ENCODE measurements at regions not wholly inside any gene's neighbourhood (a gene's known extent, or its start where the extent isn't known, plus 50 kb on each side); places are given as distances from the start of the nearest gene placed in this dataset.

- peaks cover 5% of the 10 kb centered on the region for H3K4me1 Mint-ChIP-seq
- H3K4me3 Mint-ChIP-seq, result no peak overlapping the region
- CTCF ChIA-PET, result no interaction called here
- ATAC-seq, result no peak
- no peaks in the 10 kb centered on the region for H3K9me3 Mint-ChIP-seq (ENCODE audit: low read depth)
- no peak overlapping the region for H3K27ac Mint-ChIP-seq
- peaks cover 45% of the 10 kb centered on the region for H3K27me3 Mint-ChIP-seq
- no peak for DNase-seq
- H3K36me3 Mint-ChIP-seq, result no peaks in the 10 kb centered on the region
Measured at GRCh38 chr10:6739530-6740174, 159.6 kb upstream of the PRKCQ start.

- no peaks in the 10 kb centered on the region for H3K9me3 Mint-ChIP-seq (ENCODE audit: low read depth)
Measured at GRCh38 chr10:6738112-6738768, 158.2 kb upstream of the PRKCQ start.

GRCh38 chr10:6737758-6738111 lies 157.7 kb upstream of the PRKCQ start:
- no peak overlapping the region for H3K27ac Mint-ChIP-seq
- ATAC-seq (no peak), DNase-seq (no peak)
- peaks cover 55% of the 10 kb centered on the region for H3K27me3 Mint-ChIP-seq
- no peak overlapping the region for H3K4me3 Mint-ChIP-seq
- CTCF ChIA-PET, result no interaction called here
- H3K4me1 Mint-ChIP-seq, result peaks cover 5% of the 10 kb centered on the region
- no peaks in the 10 kb centered on the region for H3K9me3 Mint-ChIP-seq (ENCODE audit: low read depth)
- no peaks in the 10 kb centered on the region for H3K36me3 Mint-ChIP-seq

More at GRCh38 chr10:6738112-6738768, 158.2 kb upstream of the PRKCQ start:
- Mint-ChIP-seq H3K4me1 (peaks cover 5% of the 10 kb centered on the region), H3K36me3 (no peaks in the 10 kb centered on the region), H3K27ac (no peak overlapping the region), H3K4me3 (no peak overlapping the region), H3K27me3 (peaks cover 50% of the 10 kb centered on the region)
- ATAC-seq (no peak), DNase-seq (no peak)
- CTCF ChIA-PET, result no interaction called here

DNA sequence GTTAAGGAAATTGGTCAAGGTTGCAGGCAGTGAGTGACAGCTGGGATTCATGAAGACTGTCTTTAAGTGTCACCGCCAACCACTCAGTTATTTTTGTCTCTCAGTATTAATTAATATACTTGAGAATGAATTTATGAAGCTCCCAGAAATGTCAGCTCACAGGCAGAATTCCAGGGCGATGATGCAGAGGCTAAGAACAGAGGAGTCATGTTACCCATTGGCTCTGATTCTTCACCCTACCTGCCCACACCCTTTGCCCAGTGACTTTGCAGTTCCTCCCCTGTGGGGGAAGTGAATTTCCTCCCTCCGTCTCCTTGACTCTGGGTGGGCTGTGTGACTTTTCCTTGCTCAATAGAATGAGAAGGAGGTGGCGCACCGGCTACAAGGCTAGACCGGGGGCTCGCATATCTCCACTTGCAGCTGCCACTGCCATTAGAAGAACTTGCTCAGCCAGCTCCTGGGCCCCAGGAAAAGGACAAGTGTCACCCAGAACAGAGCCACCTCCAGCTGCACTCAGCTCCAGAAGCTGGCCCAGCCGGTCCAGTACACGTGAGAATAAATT lies 157.1 kb upstream of the PRKCQ start:
- Mint-ChIP-seq H3K36me3 (no peaks in the 10 kb centered on the region), H3K4me1 (peaks cover 5% of the 10 kb centered on the region), H3K9me3 (ENCODE audit: low read depth) (no peaks in the 10 kb centered on the region), H3K27ac (no peak overlapping the region), H3K27me3 (peaks cover 57% of the 10 kb centered on the region), H3K4me3 (no peak overlapping the region)
- CTCF ChIA-PET, result no interaction called here
- no peak for DNase-seq
- no peak for ATAC-seq

DNA sequence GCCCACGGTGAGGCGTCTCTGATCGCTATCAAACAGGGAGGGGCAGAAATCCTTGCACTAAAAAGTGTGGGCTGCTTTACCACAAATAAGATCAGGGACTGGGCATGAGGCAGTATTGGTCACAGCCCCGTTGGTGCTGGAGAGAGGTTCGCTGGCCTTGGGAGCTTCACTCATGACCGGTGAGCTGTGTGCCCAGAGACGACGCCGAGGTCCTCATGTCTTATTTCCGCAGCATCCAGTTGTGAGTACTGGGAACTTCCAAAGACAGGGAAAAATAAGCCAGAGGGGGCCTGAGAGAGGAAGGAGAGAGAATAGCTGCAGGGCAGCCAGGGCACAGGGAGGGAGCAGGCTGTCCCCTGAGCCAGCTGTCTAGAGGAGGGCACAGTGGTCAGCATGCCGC lies 154.2 kb upstream of the PRKCQ start:
- Mint-ChIP-seq H3K36me3 (no peaks in the 10 kb centered on the region), H3K9me3 (ENCODE audit: low read depth) (no peaks in the 10 kb centered on the region), H3K4me1 (peaks cover 5% of the 10 kb centered on the region), H3K4me3 (no peak overlapping the region), H3K27me3 (peaks cover 64% of the 10 kb centered on the region), H3K27ac (no peak overlapping the region)
- no peak for ATAC-seq
- CTCF ChIA-PET, result no interaction called here
- no peak for DNase-seq

GRCh38 chr10:6729861-6730344 lies 149.8 kb upstream of the PRKCQ start:
- CTCF ChIA-PET, result no interaction called here
- DNase-seq, result no peak
- Mint-ChIP-seq H3K36me3 (no peaks in the 10 kb centered on the region), H3K27me3 (peaks cover 73% of the 10 kb centered on the region), H3K9me3 (ENCODE audit: low read depth) (no peaks in the 10 kb centered on the region), H3K4me3 (no peak overlapping the region), H3K4me1 (no peaks in the 10 kb centered on the region), H3K27ac (no peak overlapping the region)
- ATAC-seq, result no peak

DNA sequence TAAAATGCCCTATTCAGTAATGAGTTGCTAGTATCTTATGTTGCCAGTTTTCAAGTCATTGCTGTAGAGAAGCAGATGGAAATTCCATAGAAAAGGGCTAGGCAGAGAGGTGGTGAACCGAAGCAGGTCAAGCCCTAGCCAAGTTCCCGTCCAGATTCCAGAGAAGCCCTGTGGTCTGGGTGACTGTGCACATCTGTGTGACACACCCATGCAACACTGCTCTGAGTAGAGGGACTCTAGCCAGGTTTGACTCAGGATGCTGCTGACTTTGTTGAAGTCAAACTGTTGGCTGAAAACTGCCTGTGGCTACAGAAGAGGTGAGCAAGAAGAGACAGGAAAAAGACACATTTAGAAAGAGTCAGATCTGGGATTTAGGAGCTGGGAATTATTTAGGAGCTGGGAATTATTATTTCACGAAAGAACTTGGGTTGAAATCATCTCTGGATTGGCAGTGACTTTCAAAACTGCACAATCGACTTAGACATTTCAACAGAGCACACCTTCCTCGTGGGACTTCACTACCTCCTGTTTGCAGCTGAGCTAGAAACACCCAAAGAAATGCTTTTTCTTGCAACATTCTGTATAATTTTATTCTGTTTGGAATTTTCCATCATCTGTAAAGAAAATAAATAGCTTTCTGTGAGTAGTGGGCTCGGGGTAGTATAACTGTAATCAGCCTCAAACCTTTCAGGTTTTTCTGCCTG lies 149.1 kb upstream of the PRKCQ start:
- Mint-ChIP-seq H3K27ac (no peak overlapping the region), H3K4me1 (no peaks in the 10 kb centered on the region), H3K27me3 (peaks cover 77% of the 10 kb centered on the region), H3K9me3 (ENCODE audit: low read depth) (no peaks in the 10 kb centered on the region), H3K36me3 (no peaks in the 10 kb centered on the region), H3K4me3 (no peak overlapping the region)
- ATAC-seq, result no peak
- CTCF ChIA-PET, result no interaction called here
- DNase-seq, result no peak

GRCh38 chr10:6726924-6727323 lies 146.8 kb upstream of the PRKCQ start:
- H3K36me3 Mint-ChIP-seq, result no peaks in the 10 kb centered on the region
- H3K27ac Mint-ChIP-seq, result no peak overlapping the region
- peaks cover 72% of the 10 kb centered on the region for H3K27me3 Mint-ChIP-seq
- CTCF ChIA-PET, result no interaction called here
- no peaks in the 10 kb centered on the region for H3K9me3 Mint-ChIP-seq (ENCODE audit: low read depth)
- ATAC-seq, result no peak
- no peak for DNase-seq
- H3K4me1 Mint-ChIP-seq, result peaks cover 3% of the 10 kb centered on the region
- no peak overlapping the region for H3K4me3 Mint-ChIP-seq

DNA sequence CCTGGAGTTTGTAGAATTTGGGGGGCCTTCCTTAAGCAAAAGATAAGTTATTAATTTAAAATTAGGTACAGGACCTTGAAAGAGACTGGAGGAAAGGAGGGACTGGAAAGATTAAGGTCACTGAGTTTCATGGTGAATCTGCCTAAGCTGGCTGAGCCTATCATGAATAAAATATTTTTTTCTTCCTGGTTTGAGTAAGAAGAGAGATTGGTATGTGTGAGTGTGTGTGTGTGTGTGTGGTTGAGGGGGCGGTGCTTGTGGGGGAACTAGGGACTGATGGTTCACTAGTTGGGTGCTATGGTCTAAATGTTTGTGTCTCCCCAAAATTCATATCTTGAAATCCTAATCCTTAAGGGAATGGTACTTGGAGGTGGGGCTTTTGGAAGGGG lies 142.5 kb upstream of the PRKCQ start:
- H3K4me1 Mint-ChIP-seq, result peaks cover 3% of the 10 kb centered on the region
- peaks cover 68% of the 10 kb centered on the region for H3K27me3 Mint-ChIP-seq
- no peak for ATAC-seq

DNA sequence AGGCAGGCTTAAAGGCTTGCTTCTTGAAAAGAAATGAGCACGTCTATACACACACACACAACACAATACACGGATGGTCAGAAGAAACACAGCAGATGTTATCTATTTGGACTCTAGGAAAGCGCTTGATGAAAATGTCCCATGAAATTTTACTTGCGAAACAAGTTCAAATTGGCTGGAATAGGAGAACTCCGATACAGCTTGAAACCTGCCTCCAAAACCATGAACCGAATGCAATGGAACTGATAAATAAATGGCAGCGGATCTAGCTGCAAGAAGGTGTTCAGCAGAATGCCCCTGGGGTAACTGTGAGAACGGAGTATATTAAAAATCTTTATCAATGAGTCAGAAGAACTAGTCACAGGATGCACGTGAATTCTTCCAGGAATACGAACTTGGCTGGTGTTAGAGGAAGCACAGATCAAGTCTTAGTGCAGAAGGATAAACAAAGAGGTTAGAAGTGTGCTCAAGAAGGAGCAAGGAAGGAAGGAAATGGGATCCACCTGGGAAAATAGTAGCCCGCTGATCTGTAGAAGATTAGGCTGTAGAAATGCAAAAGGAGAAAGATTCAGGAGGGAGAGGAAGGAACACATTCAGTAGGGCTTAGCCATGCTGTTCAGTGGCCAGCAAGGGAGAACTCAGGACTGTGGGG lies 142.0 kb upstream of the PRKCQ start:
- Mint-ChIP-seq H3K4me1 (peaks cover 3% of the 10 kb centered on the region), H3K9me3 (ENCODE audit: low read depth) (no peaks in the 10 kb centered on the region), H3K27ac (no peak overlapping the region), H3K36me3 (no peaks in the 10 kb centered on the region), H3K4me3 (no peak overlapping the region), H3K27me3 (peaks cover 67% of the 10 kb centered on the region)
- DNase-seq, result no peak
- CTCF ChIA-PET, result no interaction called here
- no peak for ATAC-seq

More for the DNA sequence above, 142.5 kb upstream of the PRKCQ start:
- CTCF ChIA-PET, result no interaction called here
- Mint-ChIP-seq H3K36me3 (no peaks in the 10 kb centered on the region), H3K4me3 (no peak overlapping the region), H3K9me3 (ENCODE audit: low read depth) (no peaks in the 10 kb centered on the region), H3K27ac (no peak overlapping the region)
- DNase-seq, result no peak

DNA sequence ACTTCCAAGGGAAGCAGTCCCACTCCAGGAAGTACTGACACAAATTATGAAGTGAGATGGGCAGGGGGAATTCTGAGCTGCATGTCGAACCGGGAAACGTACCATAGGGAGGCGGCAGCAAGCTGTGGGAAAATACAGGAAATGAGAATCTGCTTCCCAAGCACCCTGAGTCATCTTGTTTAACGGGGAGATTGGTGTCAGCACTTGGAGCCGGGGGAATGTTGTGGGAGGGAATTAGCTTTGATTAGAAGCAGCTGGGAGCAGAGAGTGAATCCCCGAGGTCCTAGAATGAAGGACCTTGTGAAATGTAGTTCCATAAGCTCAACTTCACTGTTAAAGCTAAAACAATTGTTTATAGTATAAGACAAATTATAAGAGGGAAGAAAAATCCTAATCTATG lies 141.4 kb upstream of the PRKCQ start:
- Mint-ChIP-seq H3K36me3 (no peaks in the 10 kb centered on the region), H3K27me3 (peaks cover 67% of the 10 kb centered on the region), H3K27ac (no peak overlapping the region), H3K4me1 (peaks cover 3% of the 10 kb centered on the region), H3K9me3 (ENCODE audit: low read depth) (no peaks in the 10 kb centered on the region), H3K4me3 (no peak overlapping the region)
- no peak for DNase-seq
- no peak for ATAC-seq
- CTCF ChIA-PET, result no interaction called here

DNA sequence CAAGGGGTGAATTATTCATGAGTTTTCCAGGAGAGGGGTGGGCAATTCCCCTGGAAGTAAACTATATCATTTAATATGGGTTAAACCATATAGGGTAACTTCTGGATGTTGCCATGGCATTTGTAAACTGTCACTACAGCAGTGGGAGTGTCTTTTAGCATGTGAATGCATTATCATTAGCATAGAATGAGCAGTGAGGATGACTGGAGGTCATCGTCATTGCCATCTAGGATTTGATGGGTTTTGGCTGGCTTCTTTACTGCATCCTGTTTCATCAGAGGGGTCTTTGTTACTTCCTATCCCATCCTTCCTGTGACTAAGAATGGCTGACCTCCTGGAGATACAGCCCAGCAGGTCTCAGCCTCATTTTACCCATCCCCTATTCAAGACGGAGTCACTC lies 139.5 kb upstream of the PRKCQ start:
- Mint-ChIP-seq H3K4me1 (peaks cover 3% of the 10 kb centered on the region), H3K36me3 (no peaks in the 10 kb centered on the region), H3K9me3 (ENCODE audit: low read depth) (no peaks in the 10 kb centered on the region), H3K27me3 (peaks cover 62% of the 10 kb centered on the region), H3K27ac (no peak overlapping the region), H3K4me3 (no peak overlapping the region)
- no peak for DNase-seq
- no peak for ATAC-seq
- CTCF ChIA-PET, result no interaction called here

- Mint-ChIP-seq H3K4me3 (no peak overlapping the region), H3K27ac (no peak overlapping the region), H3K36me3 (no peaks in the 10 kb centered on the region), H3K9me3 (ENCODE audit: low read depth) (no peaks in the 10 kb centered on the region), H3K27me3 (peaks cover 61% of the 10 kb centered on the region), H3K4me1 (peaks cover 7% of the 10 kb centered on the region)
- no peak for DNase-seq
- CTCF ChIA-PET, result no interaction called here
- no peak for ATAC-seq
Measured at GRCh38 chr10:6718550-6718949, 138.5 kb upstream of the PRKCQ start.

All from activated CD8-positive, alpha-beta memory T cell treated with anti-CD3 and anti-CD28 coated beads, Interleukin-2, amount 10 ng/mL, durations not matched to agents 7 days and 5 days (primary cell).